K562 (cell line): ENCODE measurements at regions not wholly inside any gene's neighbourhood (a gene's known extent, or its start where the extent isn't known, plus 50 kb on each side); places are given as distances from the start of the nearest gene placed in this dataset.

Source experiments
- ATAC-seq: fragments of 200-7000 bp; cut with Tn5 transposase; 3 replicates; pipeline ENCODE4 v1.9.1; 2020; ENCODE audit warnings: moderate library complexity
- BruUV-seq: library from RNA; stranded (reverse); fragments of 400-500 nt; replicated peaks from 2 replicates; lab custom pipeline; 2021; lab: Mats Ljungman, UMichigan
- CTCF ChIA-PET: fragments of 300-600 bp; formaldehyde crosslinking; extraction: SDS; loops from one replicate; lab custom pipeline; 2021; ENCODE audit warnings: low intra/inter-chr PET ratio; lab: Yijun Ruan, JAX
- POLR2A ChIA-PET: fragments of 300-600, 350-650 bp; sonication (Branson Sonifier 250); formaldehyde crosslinking; extraction: SDS; loops from one replicate; lab custom pipeline; 2021; ENCODE audit warnings: antibody characterized with exemption, inconsistent platforms; lab: Yijun Ruan, JAX
- DNase-seq, 4 experiments: peaks; one replicate each; pipeline versions ENCODE4 v3.0.0 to v3.0.0-alpha.2; 2011 to 2018; ENCODE audit warnings: low spot score in 3 of 4, mixed read lengths in 3 of 4; ENCODE audit errors: extremely low read depth in 1 of 4
- FAIRE-seq: peaks from 2 replicates; lab custom pipeline; 2011; peaks lifted over from hg19 to GRCh38; lab: Jason Lieb, UNC
- H2AFZ ChIP-seq: 2 replicates; pipeline ENCODE4 v1.6.0; 2011; ENCODE audit warnings: low read depth, low read length, control low read depth, inconsistent platforms
- H3K27ac ChIP-seq: fragments of 200-600 bp; 3 replicates; pipeline ENCODE4 v1.8.0; 2011; ENCODE audit warnings: low read depth, mild to moderate bottlenecking, control low read depth, inconsistent platforms, low read length, moderate library complexity, mixed read lengths; ENCODE audit errors: extremely low read depth
- H3K27me3 ChIP-seq, 2 experiments: fragments of 300-600 bp in 1 of 2; 2 replicates in 1 of 2; 3 replicates in 1 of 2; pipeline versions ENCODE4 v1.6.0 to v1.8.0; 2011; ENCODE audit warnings: inconsistent platforms in 2 of 2, low read length in 2 of 2, mild to moderate bottlenecking in 1 of 2, mixed read lengths in 1 of 2, moderate library complexity in 1 of 2; ENCODE audit not compliant: control insufficient read depth in 2 of 2, insufficient read depth in 2 of 2
- H3K36me3 ChIP-seq: fragments of 300-600 bp; 3 replicates; pipeline ENCODE4 v1.8.0; 2011; ENCODE audit warnings: mild to moderate bottlenecking, low read length, inconsistent platforms; ENCODE audit not compliant: control insufficient read depth, insufficient read depth
- H3K4me1 ChIP-seq, 2 experiments: fragments of 200-600 bp in 1 of 2; replicated peaks in 1 of 2; 2 replicates in 1 of 2; 3 replicates in 1 of 2; pipeline versions ENCODE4 v1.5.1 to v1.8.0; 2011; ENCODE audit warnings: inconsistent platforms in 2 of 2, low read length in 2 of 2, mild to moderate bottlenecking in 1 of 2, mixed read lengths in 1 of 2, moderate library complexity in 1 of 2; ENCODE audit not compliant: control insufficient read depth in 2 of 2, insufficient read depth in 2 of 2
- H3K4me2 ChIP-seq: 2 replicates; pipeline ENCODE4 v1.6.1; 2011; ENCODE audit warnings: low read length, control low read depth, inconsistent platforms, mixed read lengths; ENCODE audit not compliant: insufficient read depth
- H3K4me3 ChIP-seq: fragments of 200-600 bp; sonication (generic), shearing (Covaris generic); 2 replicates; pipeline ENCODE4 v1.5.1; 2016; ENCODE audit warnings: control low read depth, inconsistent platforms
- H3K79me2 ChIP-seq: fragments of 200-600 bp; 3 replicates; pipeline ENCODE4 v1.8.0; 2011; ENCODE audit warnings: low read length, inconsistent platforms; ENCODE audit not compliant: control insufficient read depth, insufficient read depth
- H3K9ac ChIP-seq, 2 experiments: 2 replicates each; pipeline versions ENCODE4 v1.6.0 to v1.6.1; 2011; ENCODE audit warnings: low read depth in 2 of 2, low read length in 2 of 2, control low read depth in 1 of 2, inconsistent platforms in 1 of 2, mild to moderate bottlenecking in 1 of 2, mixed read lengths in 1 of 2; ENCODE audit not compliant: insufficient read depth in 1 of 2
- H3K9me1 ChIP-seq: one replicate; pipeline ENCODE4 v1.6.0; 2011; ENCODE audit warnings: inconsistent platforms, mild to moderate bottlenecking, low read length, moderate library complexity; ENCODE audit not compliant: control insufficient read depth, insufficient read depth
- H3K9me3 ChIP-seq: replicated peaks from 2 replicates; pipeline ENCODE4 v1.5.1; 2011; ENCODE audit warnings: low read depth, low read length, inconsistent platforms; ENCODE audit not compliant: control insufficient read depth, insufficient read depth
- H4K20me1 ChIP-seq: replicated peaks from 2 replicates; pipeline ENCODE4 v1.6.1; 2011; ENCODE audit warnings: low read length, inconsistent platforms, mixed read lengths; ENCODE audit not compliant: control insufficient read depth, insufficient read depth
- ARID4B ChIP-seq: sonication (generic); formaldehyde crosslinking; IDR thresholded peaks from 2 replicates; pipeline ENCODE4 v1.8.0; 2022; ENCODE audit warnings: mild to moderate bottlenecking, missing genetic modification reagents
- BRF2 ChIP-seq: IDR thresholded peaks from 3 replicates; pipeline ENCODE4 v1.6.1; 2011; ENCODE audit warnings: borderline replicate concordance, mild to moderate bottlenecking; ENCODE audit not compliant: insufficient read length, insufficient read depth
- DPF2 ChIP-seq: fragments of 450-650 bp; IDR thresholded peaks from 2 replicates; pipeline ENCODE4 v1.6.1; 2016
- ETS1 ChIP-seq: conservative IDR thresholded peaks from 2 replicates; pipeline ENCODE4 v1.6.1; 2011; ENCODE audit warnings: low read depth, mild to moderate bottlenecking, low read length; ENCODE audit not compliant: control insufficient read depth
- POLR2H ChIP-seq: IDR thresholded peaks from 2 replicates; pipeline ENCODE4 v1.6.1; 2016; ENCODE audit warnings: missing genetic modification characterization, low read depth, mild to moderate bottlenecking, control low read depth, missing compliant biosample characterization, moderate library complexity
- SIRT6 ChIP-seq: IDR thresholded peaks from one replicate; pipeline ENCODE4 v1.6.1; 2012; ENCODE audit warnings: low read depth, mild to moderate bottlenecking, control low read depth, inconsistent platforms, low read length, moderate library complexity
- TBP ChIP-seq: optimal IDR thresholded peaks from 2 replicates; pipeline ENCODE3; 2011; ENCODE audit warnings: low read depth, low read length, improper control_type of control experiment
- TCF3 ChIP-seq: sonication (generic); formaldehyde crosslinking; IDR thresholded peaks from 2 replicates; pipeline ENCODE4 v1.4.0; 2020; ENCODE audit warnings: mild to moderate bottlenecking, missing genetic modification reagents
- U2AF2 ChIP-seq: fragments of 200-400 bp; formaldehyde crosslinking; optimal IDR thresholded peaks from 2 replicates; pipeline ENCODE3; 2017; ENCODE audit warnings: low read depth, mild to moderate bottlenecking, low read length
- ZNF277 ChIP-seq: fragments of 250-450 bp; sonication (Bioruptor Pico); IDR thresholded peaks from 2 replicates; pipeline ENCODE4 v1.8.0; 2022; ENCODE audit warnings: inconsistent platforms, mild to moderate bottlenecking, moderate library complexity, borderline replicate concordance
- WGBS: fragments of 100-300 bp; shearing (Covaris generic); methylation state at CpG from one replicate; pipeline ENCODE4 v1.1.6; 2016; ENCODE audit warnings: low coverage, mixed read lengths; ENCODE audit not compliant: insufficient coverage; ENCODE audit errors: missing lambda C conversion rate; 5-methylcytosine and 5-hydroxymethylcytosine counted together
- in situ Hi-C: fragments of 300-500 bp; cut with MboI; formaldehyde crosslinking; loops from 4 replicates; pipeline ENCODE4 v1.15.0; 2018; ENCODE audit warnings: inconsistent platforms, mixed read lengths
- intact Hi-C: fragments of 100-400 bp; cut with micrococcal nuclease; formaldehyde crosslinking; loops from 2 replicates; pipeline ENCODE4 v1.14.2; 2022

GRCh38 chr7:14978687-14979086 is 76.1 kb upstream of the DGKB start:
- H2AFZ ChIP-seq, result no peak overlapping the region
- H3K9ac ChIP-seq, result no peak overlapping the region
- no peak overlapping the region for H3K4me3 ChIP-seq
- H3K27me3 ChIP-seq, result no peaks in the 10 kb centered on the region
- no peaks in the 10 kb centered on the region for H3K4me1 ChIP-seq
- ATAC-seq, result no peak
- H3K4me2 ChIP-seq, result no peak overlapping the region
- no peaks in the 10 kb centered on the region for H3K79me2 ChIP-seq
- 2% methylated on average over 3 of the region's 3 CpGs for WGBS
- DNase-seq, result no peak
- ChIA-PET POLR2A (no interaction called here), CTCF (no interaction called here)
- no peak for FAIRE-seq
- no TSS peak for BruUV-seq
- in situ Hi-C loops (no loop called here), intact Hi-C loops (no loop called here)
- H4K20me1 ChIP-seq, result no peaks in the 10 kb centered on the region
- H3K9me3 ChIP-seq, result peaks cover 5% of the 10 kb centered on the region; the same call in 1 of the 2 replicates
- H3K27ac ChIP-seq, result no peak overlapping the region
- no peaks in the 10 kb centered on the region for H3K36me3 ChIP-seq
- no peaks in the 10 kb centered on the region for H3K9me1 ChIP-seq
- no peak for TF ChIP-seq U2AF2
- no peak for TF ChIP-seq SIRT6
- TF ChIP-seq ETS1, result no peak
- TF ChIP-seq TCF3 (CRISPR knock-in tag), result no peak
- TF ChIP-seq POLR2H (tag), result no peak
- no peak for TF ChIP-seq DPF2
- TF ChIP-seq ARID4B (CRISPR knock-in tag), result no peak
- no peak for TF ChIP-seq TBP
- TF ChIP-seq BRF2, result no peak
- no peak for TF ChIP-seq ZNF277 (CRISPR knock-in tag)
